BLaER1 (cell line): ENCODE measurements at regions not wholly inside any gene's neighbourhood (a gene's known extent, or its start where the extent isn't known, plus 50 kb on each side); places are given as distances from the start of the nearest gene placed in this dataset.

Source experiments
- H3K27ac ChIP-seq: shearing (Covaris generic); formaldehyde crosslinking; 2 replicates; pipeline ENCODE4 v1.8.1; 2022
- H3K27me3 ChIP-seq: shearing (Covaris generic); formaldehyde crosslinking; 2 replicates; pipeline ENCODE4 v1.8.1; 2022
- H3K36me3 ChIP-seq: shearing (Covaris generic); formaldehyde crosslinking; 2 replicates; pipeline ENCODE4 v1.8.1; 2022
- H3K4me1 ChIP-seq: shearing (Covaris generic); formaldehyde crosslinking; 2 replicates; pipeline ENCODE4 v1.8.1; 2022
- H3K4me2 ChIP-seq: shearing (Covaris generic); formaldehyde crosslinking; 2 replicates; pipeline ENCODE4 v1.8.1; 2022
- H3K4me3 ChIP-seq: shearing (Covaris generic); formaldehyde crosslinking; 2 replicates; pipeline ENCODE4 v1.8.1; 2022
- H3K9ac ChIP-seq: shearing (Covaris generic); formaldehyde crosslinking; 2 replicates; pipeline ENCODE4 v1.8.1; 2022
- H3K9me3 ChIP-seq: shearing (Covaris generic); formaldehyde crosslinking; 2 replicates; pipeline ENCODE4 v1.8.1; 2022
- H4K20me1 ChIP-seq: shearing (Covaris generic); formaldehyde crosslinking; 2 replicates; pipeline ENCODE4 v1.8.1; 2022
- Cebpa-rat ChIP-seq: shearing (Covaris generic); IDR thresholded peaks from 2 replicates; pipeline ENCODE4 v1.8.1; 2022

DNA sequence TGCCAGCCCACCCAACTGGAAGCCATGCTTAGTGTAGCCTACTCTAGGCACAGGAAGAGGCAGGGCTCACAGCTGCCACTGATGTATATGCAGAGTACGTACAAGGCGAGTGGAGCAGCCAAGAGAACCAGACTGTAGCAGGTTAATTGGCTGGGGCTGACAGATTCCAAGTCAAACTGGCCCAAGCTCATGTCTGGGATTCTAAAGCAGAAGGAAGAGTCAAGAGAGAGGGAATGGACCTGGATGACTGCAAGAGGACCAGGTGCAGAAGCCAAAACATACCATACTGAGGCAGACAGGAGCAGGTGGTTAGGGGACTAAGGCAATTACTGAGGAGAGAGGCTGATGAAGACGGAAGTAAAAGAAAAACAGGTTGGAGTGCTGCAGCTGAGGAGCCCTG is 51.3 kb upstream of the LRRN2 start:
- no peak overlapping the region for H3K9ac ChIP-seq
- H3K27me3 ChIP-seq = no peaks in the 10 kb centered on the region
- no peak overlapping the region for H3K4me2 ChIP-seq

DNA sequence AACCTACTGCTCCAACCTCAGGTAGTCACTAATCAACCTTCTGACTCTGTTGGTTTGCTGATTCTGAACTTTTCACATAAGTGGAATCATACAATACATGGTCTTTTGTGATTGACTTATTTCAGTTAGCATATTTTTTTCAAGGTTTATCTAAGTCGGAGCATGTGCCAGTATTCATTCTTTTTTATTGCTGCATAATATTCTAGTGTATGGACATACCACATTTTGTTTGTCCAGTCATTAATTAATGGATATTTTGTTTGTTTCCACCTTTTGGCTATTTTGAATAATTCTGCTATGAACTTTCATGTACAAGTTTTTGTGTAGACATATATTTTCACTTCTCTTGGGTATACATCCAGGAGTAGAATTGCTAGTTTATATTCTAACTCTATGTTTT is 53.0 kb upstream of the LRRN2 start:
- no peaks in the 10 kb centered on the region for H4K20me1 ChIP-seq
- no peaks in the 10 kb centered on the region for H3K4me1 ChIP-seq
- H3K4me3 ChIP-seq = no peak overlapping the region
- no peak overlapping the region for H3K9ac ChIP-seq
- no peaks in the 10 kb centered on the region for H3K36me3 ChIP-seq
- no peaks in the 10 kb centered on the region for H3K27me3 ChIP-seq
- H3K27ac ChIP-seq = no peak overlapping the region
- no peak overlapping the region for H3K4me2 ChIP-seq
- peaks cover 15% of the 10 kb centered on the region; the same call in 1 of the 2 replicates for H3K9me3 ChIP-seq
- TF ChIP-seq Cebpa-rat = no peak

More for the DNA sequence above, 51.3 kb upstream of the LRRN2 start:
- Histone ChIP-seq H3K4me1 (no peaks in the 10 kb centered on the region), H3K4me3 (no peak overlapping the region), H3K36me3 (no peaks in the 10 kb centered on the region), H3K9me3 (peaks cover 15% of the 10 kb centered on the region; the same call in 1 of the 2 replicates), H3K27ac (no peak overlapping the region), H4K20me1 (no peaks in the 10 kb centered on the region)
- TF ChIP-seq Cebpa-rat = no peak

DNA sequence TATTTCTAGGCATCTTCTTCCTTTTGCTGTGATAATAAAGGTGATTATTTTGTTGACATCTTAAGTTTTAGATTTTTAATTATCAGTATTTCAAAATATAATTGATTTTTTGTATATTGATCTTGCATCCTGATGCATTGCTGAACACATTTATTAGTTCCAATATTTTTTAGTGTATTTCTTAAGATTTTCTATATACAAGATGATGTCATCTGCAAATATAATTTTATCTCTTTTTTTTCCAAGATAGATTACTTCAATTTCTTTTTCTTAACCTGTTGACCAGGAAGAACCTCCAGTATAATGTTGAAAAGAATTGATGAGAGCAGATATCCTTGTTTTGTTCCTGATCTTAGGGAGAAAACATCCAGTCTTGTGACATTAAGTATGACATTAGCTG is 54.8 kb upstream of the LRRN2 start:
- Histone ChIP-seq H3K27me3 (no peaks in the 10 kb centered on the region), H3K4me3 (no peak overlapping the region), H3K27ac (no peak overlapping the region)

DNA sequence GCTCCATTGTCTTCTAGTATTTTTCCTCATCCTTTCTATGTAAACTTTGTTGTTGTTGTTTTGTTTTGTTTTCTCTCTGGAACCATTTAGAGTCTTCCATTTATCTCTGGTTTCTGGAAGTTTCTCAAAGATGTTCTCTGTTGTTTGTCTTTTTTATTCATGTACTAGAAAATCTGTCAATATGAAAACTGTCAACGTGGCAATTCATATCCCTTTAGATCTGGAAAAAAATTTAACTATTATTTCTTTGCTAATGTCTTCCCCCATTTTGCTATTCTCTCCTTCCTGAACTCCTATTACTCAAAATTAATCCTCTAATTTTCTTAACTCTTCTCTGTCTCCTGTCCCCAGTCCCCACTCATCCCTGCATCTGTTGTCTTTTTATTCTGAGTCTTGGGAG is 55.9 kb upstream of the LRRN2 start:
- Histone ChIP-seq H3K36me3 (no peaks in the 10 kb centered on the region), H3K4me2 (no peak overlapping the region), H4K20me1 (no peaks in the 10 kb centered on the region), H3K9ac (no peak overlapping the region), H3K27ac (no peak overlapping the region), H3K4me1 (no peaks in the 10 kb centered on the region), H3K4me3 (no peak overlapping the region), H3K9me3 (peaks cover 15% of the 10 kb centered on the region; the same call in 1 of the 2 replicates), H3K27me3 (no peaks in the 10 kb centered on the region)
- no peak for TF ChIP-seq Cebpa-rat

More for the DNA sequence above, 54.8 kb upstream of the LRRN2 start:
- H3K9me3 ChIP-seq = peaks cover 15% of the 10 kb centered on the region; the same call in 1 of the 2 replicates
- no peak for TF ChIP-seq Cebpa-rat
- no peaks in the 10 kb centered on the region for H3K36me3 ChIP-seq
- no peaks in the 10 kb centered on the region for H3K4me1 ChIP-seq
- no peaks in the 10 kb centered on the region for H4K20me1 ChIP-seq
- H3K4me2 ChIP-seq = no peak overlapping the region
- no peak overlapping the region for H3K9ac ChIP-seq

DNA sequence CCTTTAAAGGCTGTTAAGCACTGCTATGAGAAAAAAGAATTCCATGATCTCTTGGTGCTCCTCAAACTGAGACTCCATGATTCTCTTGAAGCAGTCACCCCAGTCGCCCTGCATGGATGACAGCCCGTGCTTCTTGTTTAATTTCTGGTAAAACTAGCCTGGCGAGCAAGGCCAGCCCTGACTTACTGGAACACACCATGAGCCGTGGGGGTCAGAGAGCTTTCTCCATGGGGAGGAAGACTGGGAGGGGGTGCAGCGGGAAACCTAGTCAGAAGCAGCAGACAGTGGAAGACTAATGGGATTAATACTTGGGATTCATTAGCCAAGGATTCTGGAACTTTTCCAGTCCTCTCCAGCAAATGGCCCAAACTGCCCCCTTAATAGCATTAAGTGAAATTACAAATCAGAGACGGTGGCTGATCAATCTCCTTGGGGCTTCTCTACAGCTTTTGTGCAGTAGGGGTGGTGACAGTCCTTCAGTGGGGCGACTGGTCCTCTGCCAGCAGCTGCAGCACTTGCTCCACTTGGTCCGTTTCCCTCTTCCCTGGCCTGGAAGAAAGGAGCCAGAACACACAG is 57.2 kb upstream of the LRRN2 start:
- Histone ChIP-seq H4K20me1 (no peaks in the 10 kb centered on the region), H3K4me3 (no peak overlapping the region), H3K9me3 (peaks cover 15% of the 10 kb centered on the region; the same call in 1 of the 2 replicates), H3K4me1 (no peaks in the 10 kb centered on the region), H3K9ac (no peak overlapping the region), H3K27ac (no peak overlapping the region), H3K4me2 (no peak overlapping the region), H3K27me3 (no peaks in the 10 kb centered on the region), H3K36me3 (no peaks in the 10 kb centered on the region)
- TF ChIP-seq Cebpa-rat = no peak

DNA sequence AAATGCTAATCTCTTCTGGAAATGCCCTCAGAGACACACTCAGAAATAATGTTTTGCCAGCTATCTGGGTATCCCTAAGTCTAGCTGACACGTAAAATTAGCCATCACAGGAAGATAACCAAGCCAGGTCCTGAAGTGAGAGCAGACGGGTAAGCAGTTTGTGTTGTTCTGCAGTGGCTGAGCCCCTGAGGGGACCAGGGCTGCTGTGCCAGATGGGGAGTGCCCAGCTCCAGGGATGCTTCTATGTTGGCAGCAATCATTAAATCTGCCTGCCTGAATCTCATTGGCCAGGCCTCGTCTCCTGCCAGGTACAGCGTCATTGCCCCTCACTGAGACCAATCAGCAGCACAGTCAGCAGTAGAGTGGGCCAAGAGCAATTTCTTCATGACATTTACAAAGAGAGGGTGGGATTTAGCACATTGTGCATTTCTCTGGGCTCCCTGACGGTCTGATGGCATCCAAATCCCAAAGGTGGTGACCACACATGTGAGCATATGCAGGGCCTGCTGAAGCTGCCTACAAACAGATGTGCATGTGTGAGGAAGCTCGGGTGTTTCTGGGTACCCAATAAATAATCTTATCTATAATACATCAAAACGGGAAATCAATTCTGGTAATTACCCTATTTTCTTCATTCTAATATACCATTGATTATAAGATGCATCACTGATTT is 58.7 kb upstream of the LRRN2 start:
- no peak overlapping the region for H3K27ac ChIP-seq
- no peak overlapping the region for H3K9ac ChIP-seq
- H3K4me1 ChIP-seq = no peaks in the 10 kb centered on the region
- no peak overlapping the region for H3K4me3 ChIP-seq
- TF ChIP-seq Cebpa-rat = no peak
- no peak overlapping the region for H3K4me2 ChIP-seq
- H4K20me1 ChIP-seq = no peaks in the 10 kb centered on the region
- no peaks in the 10 kb centered on the region for H3K27me3 ChIP-seq
- 0 out of 2 replicates have a peak, but pooled peaks cover under 1% of the 10 kb centered on the region for H3K9me3 ChIP-seq
- H3K36me3 ChIP-seq = no peaks in the 10 kb centered on the region

DNA sequence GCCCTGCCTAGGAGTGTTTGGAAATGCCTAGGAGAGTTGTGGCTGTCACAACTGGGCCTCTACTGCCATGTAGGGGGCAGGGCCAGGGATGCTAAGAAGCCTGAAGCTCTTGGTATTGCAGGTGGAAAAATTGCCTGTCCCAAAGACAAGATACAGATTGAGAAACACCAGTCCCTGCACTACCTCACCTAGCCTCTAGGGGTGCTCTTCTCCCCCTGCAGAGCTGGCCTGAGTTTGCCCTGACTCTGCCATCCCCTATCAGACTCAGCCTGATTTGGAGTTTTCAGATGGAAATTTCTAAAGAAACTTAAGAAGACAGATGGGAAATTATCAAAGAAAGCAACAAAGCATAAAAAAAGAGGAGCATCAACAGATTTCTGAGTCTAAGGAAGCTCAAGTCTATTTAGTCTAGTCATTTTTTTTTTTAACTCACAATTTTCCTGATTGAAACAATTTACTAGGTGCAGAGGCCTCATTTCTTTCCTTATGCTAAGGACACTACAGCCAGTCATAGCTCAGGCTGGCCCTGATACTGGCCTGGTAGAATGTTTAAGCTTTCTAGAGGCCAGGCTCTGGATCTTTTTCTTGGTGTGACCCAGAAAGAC is 61.4 kb upstream of the LRRN2 start:
- TF ChIP-seq Cebpa-rat = no peak
- Histone ChIP-seq H4K20me1 (no peaks in the 10 kb centered on the region), H3K27me3 (no peaks in the 10 kb centered on the region), H3K27ac (no peak overlapping the region), H3K4me3 (no peak overlapping the region), H3K9ac (no peak overlapping the region), H3K9me3 (0 out of 2 replicates have a peak, but pooled peaks cover 1% of the 10 kb centered on the region), H3K4me2 (no peak overlapping the region), H3K4me1 (no peaks in the 10 kb centered on the region), H3K36me3 (no peaks in the 10 kb centered on the region)

DNA sequence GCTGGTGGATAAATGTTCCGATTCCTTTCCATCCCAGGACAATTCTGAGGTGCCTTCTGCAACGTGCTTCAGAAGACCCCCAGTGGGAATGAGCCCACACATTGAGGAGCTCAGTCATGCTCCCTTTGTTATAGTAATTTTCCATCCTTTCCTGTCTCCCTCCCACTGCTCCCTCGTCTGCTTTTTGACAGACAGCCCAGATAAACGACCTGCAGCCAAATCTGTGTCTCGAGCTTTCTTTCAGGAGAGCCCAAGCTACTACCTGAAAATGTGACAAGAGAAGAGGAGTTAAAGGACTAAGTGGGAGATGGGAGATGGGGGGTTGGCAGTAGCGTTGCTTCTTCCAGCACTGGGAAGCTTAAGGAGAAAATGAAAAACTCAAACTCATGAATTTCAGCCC is 65.9 kb upstream of the LRRN2 start:
- no peak overlapping the region for H3K27ac ChIP-seq
- H4K20me1 ChIP-seq = no peaks in the 10 kb centered on the region
- no peaks in the 10 kb centered on the region for H3K36me3 ChIP-seq
- H3K4me3 ChIP-seq = no peak overlapping the region
- TF ChIP-seq Cebpa-rat = no peak
- no peaks in the 10 kb centered on the region for H3K27me3 ChIP-seq
- H3K9me3 ChIP-seq = peaks cover 15% of the 10 kb centered on the region
- no peaks in the 10 kb centered on the region for H3K4me1 ChIP-seq
- no peak overlapping the region for H3K9ac ChIP-seq
- no peak overlapping the region for H3K4me2 ChIP-seq

DNA sequence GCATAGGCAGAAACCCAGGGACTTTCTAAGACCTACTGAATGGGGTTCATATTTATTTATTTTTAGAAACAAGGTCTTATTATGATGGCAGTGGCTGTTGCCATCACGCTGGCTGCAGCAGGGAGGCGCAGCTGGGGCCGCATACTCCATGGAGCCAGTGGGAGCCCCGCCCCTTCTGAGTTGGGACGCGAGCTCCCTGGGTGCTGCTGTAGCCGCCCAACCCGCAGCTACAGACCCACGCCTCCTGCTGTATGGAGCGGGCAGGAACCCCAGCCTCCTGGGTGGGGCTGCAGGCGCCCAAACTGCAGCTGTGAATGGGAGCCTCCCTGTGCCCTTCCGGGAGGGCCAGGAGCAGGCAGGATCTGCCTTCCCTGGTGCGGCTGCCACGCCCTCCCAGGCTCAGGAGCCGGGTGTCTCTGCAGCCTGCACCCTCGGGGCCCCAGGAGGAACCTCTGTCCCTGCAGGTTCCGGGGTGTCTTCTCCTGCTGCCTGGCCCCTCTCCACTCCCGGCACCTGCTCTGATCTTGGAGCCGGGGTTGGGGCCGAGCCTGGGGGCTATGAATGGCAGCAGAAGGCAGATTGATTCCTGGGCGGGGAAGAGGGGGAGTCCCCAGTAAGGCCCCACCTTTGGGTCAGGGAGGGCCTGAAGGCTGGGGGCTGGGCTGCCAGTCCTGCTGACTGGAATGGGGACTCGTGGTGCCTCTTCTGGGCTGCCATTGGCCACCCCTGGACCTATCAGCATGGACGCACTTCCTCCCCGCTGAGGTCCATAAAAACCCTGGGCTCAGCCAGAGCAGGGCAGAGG is 66.5 kb upstream of the LRRN2 start:
- H3K27ac ChIP-seq = no peak overlapping the region
- no peak overlapping the region for H3K4me3 ChIP-seq
- no peaks in the 10 kb centered on the region for H3K4me1 ChIP-seq
- H4K20me1 ChIP-seq = no peaks in the 10 kb centered on the region
- H3K27me3 ChIP-seq = no peaks in the 10 kb centered on the region
- no peak overlapping the region for H3K4me2 ChIP-seq
- no peaks in the 10 kb centered on the region for H3K36me3 ChIP-seq
- peaks cover 15% of the 10 kb centered on the region for H3K9me3 ChIP-seq
- H3K9ac ChIP-seq = no peak overlapping the region
- TF ChIP-seq Cebpa-rat = no peak

DNA sequence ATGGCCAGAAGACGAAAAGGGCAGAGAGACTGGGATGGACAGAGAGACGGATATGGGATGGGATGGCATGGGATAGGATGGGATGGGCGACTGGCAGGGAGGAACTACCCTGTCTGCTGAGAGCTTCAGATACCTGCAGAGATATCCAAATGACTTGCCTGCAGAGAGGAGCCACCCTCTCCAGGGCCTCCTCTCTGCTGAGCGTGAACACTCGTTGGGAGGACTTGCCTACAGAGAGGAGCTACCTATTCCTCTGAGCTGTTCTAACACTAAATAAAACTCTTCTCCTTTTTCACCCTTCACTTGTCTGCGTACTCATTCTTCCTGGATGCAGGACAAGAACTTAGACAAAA is 67.1 kb upstream of the LRRN2 start:
- H3K27ac ChIP-seq = no peak overlapping the region
- H3K4me3 ChIP-seq = no peak overlapping the region
- peaks cover 15% of the 10 kb centered on the region for H3K9me3 ChIP-seq
- no peaks in the 10 kb centered on the region for H3K27me3 ChIP-seq
- H4K20me1 ChIP-seq = no peaks in the 10 kb centered on the region
- H3K4me2 ChIP-seq = no peak overlapping the region
- TF ChIP-seq Cebpa-rat = no peak
- no peaks in the 10 kb centered on the region for H3K4me1 ChIP-seq
- no peaks in the 10 kb centered on the region for H3K36me3 ChIP-seq
- H3K9ac ChIP-seq = no peak overlapping the region
